GM18511 (cell line): ENCODE measurements at regions not wholly inside any gene's neighbourhood (a gene's known extent, or its start where the extent isn't known, plus 50 kb on each side); places are given as distances from the start of the nearest gene placed in this dataset.
"Not testable (repeated sequence)": the region's sequence is repeated elsewhere in the genome, so short reads cannot be mapped to it uniquely, and the experiment has no call there.

ENCODE experiments used
- ATAC-seq: cut with Tn5 transposase; IDR thresholded peaks from one replicate; pipeline ENCODE4 v1.9.1; 2021; ENCODE audit warnings: mild to moderate bottlenecking, moderate library complexity; ENCODE audit not compliant: unreplicated experiment

DNA sequence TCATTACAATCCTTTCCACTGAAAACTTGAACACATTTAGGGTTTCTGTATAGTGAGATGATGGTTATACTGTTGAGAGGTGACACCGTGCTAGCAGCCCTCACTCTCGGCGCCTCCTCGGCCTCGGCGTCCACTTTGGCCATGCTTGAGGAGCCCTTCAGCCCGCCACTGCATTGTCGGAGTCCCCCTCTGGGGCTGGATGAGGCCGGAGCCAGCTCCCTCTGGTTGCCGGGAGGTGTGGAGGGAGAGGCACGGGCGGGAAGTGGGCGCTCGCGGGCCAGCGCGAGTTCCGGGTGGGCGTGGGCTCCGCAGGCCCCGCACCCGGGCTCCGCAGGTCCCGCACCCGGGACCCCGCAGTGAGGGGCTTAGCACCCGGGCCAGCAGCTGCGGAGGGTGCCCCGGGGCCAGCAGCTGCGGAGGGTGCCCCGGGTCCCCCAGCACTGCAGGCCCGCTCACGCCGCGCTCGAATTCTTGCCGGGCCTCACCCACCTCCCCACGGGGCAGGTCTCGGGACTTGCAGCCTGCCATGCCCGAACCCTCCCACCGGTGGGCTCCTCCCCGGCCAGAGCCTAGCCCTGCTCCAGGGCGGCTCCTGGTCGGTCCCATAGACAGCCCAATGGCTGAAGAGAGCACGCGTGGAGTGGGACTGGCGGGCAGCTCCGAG lies 145.9 kb upstream of the ZNF608 start:
- ATAC-seq: no peak

DNA sequence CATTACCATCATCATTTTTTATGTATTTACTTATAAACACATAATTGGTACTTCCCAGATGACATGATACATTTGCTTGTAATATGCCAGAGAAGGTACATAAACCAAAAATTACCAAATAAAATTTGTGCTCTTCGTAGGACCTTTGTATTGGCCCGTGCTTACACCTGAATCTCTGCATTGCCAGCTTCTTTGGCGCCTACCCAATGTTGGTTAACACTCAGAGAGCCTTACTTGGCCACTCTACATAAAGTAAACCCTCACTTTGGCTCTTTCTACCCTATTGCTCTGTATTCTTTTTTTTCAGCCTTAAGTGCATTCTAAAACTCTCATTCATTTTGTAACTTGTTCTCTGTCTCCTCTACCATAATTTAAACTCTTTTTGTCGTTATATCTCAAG lies 148.1 kb upstream of the ZNF608 start:
- ATAC-seq: no peak

DNA sequence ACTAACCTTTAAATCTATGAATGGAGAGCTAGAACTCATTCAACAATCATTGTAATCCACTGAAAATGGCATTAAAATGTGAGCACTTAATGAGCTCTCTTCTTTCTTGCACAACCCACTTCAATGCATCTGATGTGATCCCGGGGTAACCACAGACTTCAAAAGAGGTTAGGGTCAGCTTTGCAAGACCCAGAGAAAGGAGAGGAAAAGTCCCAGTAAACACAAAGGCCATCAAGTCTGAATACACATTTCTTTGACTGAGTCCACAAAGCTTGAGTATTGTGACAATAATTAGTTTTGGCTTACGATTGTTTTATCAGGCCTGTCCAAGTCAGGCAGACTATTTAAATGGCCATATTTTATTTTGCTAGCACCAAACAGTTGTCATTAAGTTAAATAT lies 148.8 kb upstream of the ZNF608 start:
- ATAC-seq: no peak

- no peak for ATAC-seq
Observed at GRCh38 chr5:124901081-124901480, 154.6 kb upstream of the ZNF608 start.

DNA sequence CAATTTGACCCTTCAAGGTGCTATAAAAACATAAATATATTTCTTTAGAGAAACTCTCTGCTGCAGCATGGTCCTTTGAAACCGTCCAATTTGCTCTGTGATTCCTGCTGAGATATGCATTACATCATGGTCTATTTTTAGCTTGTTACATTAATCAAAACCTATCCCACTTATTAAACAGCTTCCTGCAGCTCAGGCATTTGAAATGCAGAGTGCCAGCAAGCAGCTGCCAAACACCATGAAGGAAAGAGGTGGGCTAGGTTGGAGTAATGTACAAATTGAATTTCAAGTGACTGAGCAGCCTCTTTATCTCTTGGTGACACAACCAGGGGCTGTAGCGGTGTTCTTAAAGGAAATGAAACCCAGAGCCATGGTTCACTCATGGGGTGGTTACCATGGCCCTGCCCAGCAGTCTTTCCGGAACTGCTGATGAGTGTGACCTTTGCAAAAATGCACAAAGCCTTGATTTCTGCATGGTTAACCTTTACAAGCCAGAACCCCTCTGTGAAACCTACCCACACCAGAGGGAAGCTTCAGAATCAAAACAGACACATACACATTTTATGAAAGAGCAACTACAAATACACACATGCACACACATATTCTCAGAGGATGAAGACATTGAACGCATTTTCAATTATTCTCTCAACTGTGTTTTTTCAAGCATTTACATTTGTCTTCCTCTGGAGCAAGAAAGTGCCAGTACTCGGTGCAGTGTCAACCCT lies 155.8 kb upstream of the ZNF608 start:
- peak; percentile 99 for ATAC-seq

DNA sequence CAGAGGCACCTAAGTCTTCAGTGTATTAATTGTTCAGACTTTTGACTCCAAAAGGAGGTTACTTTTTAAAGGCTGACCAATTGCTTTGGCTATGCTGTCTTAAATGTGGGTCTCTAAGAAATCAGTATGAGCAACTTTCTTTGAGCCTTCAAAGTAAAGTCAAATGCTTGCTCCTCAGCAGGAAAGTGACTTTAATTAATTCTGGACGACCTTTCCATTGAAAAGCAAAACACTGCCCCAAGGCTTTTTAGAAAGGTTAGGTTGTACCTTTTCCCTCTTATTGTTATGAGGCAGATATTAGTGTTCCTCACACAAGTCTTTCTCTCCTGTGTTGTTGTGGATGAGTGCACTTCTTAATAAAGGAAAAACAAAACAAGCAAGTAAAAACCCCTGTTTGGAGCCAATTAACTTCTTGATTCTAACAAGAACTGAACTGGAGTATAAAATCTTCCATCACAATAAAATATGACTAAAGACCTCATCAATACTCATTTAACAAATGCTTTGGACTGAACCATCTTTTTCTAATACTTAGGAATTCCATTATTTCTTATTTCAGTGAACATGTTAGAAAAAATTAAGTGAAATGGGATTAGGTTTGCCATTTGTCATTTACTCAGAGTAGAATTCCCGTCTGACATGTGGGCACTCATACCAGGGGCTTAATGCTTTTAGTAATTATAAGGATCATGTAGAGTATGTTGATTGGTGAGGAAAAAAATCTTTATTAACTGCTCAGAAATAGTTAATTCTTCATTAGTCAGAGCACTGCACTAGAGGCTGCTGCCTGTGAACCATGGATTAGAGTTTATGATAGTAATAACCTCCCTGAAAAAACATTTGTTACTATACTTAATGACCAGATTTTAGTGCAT lies 159.1 kb upstream of the ZNF608 start:
- ATAC-seq: no peak

DNA sequence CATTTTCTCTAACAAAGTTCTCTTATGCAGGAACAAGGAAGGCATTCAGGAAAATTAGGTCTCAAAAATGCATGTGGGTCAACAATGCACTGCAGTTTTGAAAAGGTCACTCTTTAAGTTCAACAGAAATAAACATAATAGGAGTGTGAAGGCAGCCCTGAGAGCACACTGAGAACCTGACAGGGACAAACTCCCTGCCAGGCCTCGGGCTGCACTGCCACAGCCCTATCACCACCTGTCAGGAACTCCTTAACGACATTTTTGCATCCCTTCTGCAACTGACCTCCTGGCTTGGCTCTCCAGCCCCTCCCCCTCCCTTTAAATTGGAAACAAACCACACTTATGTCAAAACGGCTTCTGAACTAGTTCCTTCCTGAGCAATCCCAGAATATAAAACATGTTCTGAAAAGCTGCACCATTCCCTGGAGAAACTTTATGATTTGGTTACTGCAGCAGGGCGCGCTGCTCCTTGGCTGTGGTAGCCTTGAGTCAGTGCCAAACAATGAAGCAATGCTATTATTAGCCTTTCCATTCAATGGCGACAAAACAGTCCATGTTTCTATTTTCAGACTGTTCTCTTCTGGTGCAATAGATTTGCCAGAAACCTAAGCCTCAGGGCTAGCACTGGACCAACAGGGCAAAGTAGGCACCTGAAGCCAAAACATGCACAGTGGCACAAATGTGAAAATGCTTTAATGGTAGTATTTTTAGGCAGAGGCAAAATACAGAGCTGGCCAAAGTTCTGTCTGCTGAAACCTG lies 160.1 kb upstream of the ZNF608 start:
- ATAC-seq: no peak

DNA sequence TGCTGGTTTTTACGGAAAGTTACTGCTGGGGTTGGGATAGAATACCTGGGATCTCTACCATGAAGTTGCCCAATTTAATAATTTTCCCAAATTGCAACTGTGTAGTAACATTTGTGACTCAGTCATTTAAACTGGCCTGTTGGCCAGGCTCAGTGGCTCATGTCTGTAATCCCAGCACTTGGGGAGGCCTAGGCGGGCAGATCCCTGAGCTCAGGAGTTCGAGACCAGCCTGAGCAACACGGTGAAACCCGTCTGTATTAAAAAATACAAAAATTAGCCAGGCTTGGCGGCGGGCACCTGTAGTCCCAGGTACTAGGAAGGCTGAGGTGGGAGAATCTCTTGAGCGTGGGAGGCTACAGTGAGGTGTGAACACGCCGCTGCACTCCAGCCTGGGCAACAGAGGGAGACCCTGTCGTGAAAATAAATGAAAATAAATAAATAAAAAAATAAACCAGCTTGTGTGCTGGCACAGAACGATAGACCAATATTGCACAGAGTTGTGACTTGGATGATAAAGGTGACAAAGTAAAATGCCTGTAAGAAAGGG lies 160.7 kb upstream of the ZNF608 start:
- no peak for ATAC-seq

DNA sequence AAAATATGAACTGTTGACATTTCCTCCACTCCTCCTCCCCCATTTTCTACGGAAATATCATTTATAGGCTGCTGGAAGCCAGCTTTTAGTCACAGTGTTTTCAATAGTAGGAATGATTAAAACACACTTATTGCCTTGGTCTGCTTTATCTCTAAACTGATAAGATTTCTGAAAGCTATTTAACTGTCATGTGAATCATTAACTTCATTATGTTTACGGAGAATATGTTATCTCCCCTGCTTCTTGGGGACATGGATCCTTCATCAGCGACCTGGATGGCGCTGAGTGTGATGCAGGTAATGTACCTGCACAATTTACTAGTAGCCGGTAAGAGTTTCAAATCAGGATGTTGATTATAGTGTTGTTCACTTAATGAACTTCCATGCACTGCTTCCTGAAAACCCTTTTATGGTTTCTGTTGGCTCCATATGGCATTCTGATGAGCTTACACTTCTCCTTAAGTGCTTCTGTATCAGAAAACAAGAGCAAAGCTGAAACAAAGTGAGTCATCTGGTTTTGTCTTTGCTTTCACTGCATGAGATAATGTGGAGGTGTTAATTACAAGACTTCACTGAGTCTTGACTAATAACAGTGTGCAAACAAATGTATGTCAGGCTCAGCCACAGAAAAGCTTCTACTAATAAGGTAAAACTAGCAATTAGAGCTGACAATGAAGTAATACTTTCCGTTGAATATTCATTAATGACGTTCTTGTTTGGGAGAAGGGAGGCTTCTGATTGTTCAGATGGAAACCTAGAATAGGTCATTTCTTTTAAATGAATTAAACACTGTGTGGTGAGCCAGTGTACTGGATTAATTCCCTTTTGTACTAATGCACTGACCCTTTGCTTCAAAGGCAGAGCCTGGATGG lies 162.4 kb upstream of the ZNF608 start:
- ATAC-seq: peak; percentile 80

DNA sequence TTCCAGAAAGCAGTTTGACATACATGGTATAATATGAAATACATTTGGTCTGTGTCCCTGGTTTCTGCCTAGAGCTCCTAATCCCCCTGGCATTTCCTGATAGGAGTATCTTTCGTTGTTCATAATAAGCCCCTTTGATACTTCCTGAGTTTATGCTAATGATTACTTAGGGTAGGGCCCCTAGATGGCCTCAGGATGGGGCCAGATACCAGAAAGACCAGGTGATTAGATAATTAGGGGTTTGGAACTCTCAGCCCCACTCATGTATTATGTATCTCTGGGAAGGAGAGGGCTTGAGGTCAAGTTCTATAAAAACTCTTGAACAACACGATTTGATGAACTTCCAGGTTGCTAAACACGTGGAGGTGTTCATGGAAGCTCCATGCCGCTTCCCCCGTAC lies 163.3 kb upstream of the ZNF608 start:
- ATAC-seq: no peak

GRCh38 chr5:124910354-124911016 lies 164.0 kb upstream of the ZNF608 start:
- no peak for ATAC-seq

- ATAC-seq: no peak
Observed at GRCh38 chr5:124912638-124913328, 166.3 kb upstream of the ZNF608 start.

DNA sequence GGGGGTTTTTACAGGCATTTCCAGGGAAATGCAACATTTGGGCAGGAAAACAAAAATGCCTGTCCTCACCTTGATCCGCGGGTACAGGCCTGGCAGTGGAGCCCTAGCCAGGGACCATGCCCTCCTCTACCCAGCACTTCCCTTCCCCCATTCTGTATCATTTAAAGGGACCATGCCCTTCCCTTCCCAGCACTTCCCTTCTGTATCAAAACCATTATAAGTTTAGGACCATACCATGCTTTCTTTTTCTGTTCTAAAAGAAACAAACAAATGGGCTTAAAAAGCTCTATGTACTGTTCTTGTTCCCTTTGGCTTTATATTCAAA lies 166.9 kb upstream of the ZNF608 start:
- no peak for ATAC-seq

DNA sequence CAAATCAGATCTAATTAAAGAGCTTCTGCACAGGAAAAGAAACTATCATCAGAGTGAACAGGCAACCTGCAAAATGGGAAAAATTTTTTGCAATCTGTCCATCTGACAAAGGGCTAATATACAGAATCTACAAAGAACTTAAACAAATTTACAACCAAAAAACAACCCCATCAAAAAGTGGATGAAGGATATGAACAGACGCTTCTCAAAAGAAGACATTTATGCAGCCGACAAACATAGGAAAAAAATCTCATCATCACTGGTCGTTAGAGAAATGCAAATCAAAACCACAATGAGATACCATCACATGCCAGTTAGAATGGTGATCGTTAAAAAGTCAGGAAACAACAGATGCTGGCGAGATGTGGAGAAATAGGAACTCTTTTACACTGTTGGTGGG lies 169.9 kb upstream of the ZNF608 start:
- ATAC-seq: not testable (repeated sequence)

DNA sequence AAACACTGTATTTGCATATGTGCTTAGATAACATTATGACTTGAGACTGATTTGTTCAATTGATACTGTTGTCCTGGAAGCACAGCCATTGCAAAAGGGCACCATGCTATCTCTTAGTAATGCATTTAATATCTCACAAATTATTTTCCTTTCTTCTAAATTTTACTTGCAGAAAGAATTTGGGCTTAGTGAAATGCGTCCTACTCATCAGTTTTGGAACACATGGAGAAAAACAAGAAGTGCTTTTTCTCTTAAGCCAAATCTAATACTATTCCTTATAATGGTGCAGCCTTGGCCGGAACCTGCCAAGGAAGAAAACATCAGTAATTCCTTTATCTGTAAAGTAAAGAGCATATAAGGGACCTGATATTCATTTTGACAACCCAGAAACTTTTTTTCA lies 172.2 kb upstream of the ZNF608 start:
- ATAC-seq: no peak

DNA sequence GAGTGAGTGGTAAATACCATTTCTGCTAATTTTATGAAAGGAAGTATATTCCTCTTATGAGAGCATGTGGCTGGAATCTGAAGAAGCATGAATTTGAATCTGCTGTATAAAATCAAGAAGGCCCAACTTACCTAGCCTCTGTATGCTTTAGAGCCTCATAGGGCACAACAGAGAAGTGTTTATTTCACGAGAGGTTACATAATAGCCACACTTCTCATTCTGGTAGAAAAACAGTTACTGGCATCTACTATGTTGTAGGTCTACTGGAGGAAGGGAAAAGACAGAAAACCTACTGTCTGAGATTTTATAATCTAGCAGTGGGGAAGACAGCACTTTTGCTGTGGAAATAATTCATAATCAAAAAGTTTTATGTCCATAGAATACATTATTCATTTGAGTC lies 172.6 kb upstream of the ZNF608 start:
- ATAC-seq: no peak

- no peak for ATAC-seq
Observed at GRCh38 chr5:124919747-124920525, 173.5 kb upstream of the ZNF608 start.
